Erythroblast (primary cell): ENCODE measurements at regions not wholly inside any gene's neighbourhood (a gene's known extent, or its start where the extent isn't known, plus 50 kb on each side); places are given as distances from the start of the nearest gene placed in this dataset.

ENCODE experiments used
- DNase-seq, 2 experiments: peaks; one replicate each; lab custom pipeline; 2025; lab: John Stamatoyannopoulos, UW
- GATA1 ChIP-seq: IDR thresholded peaks from 2 replicates; pipeline ENCODE4 v1.6.1; 2011; ENCODE audit warnings: low read depth, mild to moderate bottlenecking, control low read depth, low read length, moderate library complexity
- POLR2A ChIP-seq: IDR thresholded peaks from 2 replicates; pipeline ENCODE4 v1.6.1; 2011; ENCODE audit warnings: mild to moderate bottlenecking, low read length

DNA sequence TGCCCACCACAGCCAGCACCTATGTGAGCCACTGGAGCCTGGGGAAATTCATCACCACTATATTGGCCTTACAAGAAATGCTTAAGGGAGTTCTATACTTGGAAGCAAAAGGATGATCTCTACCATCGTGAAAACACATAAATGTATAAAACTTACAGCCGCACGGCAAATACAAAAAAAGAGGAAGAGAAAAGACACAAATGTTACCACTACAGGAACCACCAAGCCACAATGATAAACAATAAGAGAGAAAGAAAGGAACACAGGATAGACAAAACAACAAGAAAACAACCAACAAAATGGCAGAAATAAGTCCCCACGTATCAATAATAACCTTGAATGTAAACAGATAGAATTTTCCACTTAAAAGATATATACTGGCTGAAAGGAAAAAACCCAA, 267.5 kb downstream of the TMEM121 start:
- DNase-seq: no peak
- TF ChIP-seq POLR2A (no peak), GATA1 (no peak)

DNA sequence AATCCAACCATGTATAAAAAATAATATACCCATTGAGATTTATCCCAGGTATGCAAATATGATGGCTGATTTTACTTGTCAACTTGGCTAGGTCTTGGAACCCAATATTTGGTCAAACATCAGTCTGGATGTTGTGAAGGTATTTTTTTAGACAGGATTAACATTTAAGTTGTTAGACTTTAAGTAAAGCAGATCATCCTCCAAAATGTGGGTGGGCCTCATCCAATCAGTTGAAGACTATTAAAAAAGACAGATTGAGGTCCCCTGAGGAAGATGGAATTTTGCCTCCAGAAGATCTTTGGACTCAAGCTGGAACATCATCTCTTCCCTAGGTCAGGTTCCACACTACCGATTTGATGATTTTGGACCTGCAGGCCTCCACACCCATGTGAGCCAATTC, 271.2 kb downstream of the TMEM121 start:
- TF ChIP-seq POLR2A (no peak), GATA1 (no peak)
- DNase-seq: no peak

DNA sequence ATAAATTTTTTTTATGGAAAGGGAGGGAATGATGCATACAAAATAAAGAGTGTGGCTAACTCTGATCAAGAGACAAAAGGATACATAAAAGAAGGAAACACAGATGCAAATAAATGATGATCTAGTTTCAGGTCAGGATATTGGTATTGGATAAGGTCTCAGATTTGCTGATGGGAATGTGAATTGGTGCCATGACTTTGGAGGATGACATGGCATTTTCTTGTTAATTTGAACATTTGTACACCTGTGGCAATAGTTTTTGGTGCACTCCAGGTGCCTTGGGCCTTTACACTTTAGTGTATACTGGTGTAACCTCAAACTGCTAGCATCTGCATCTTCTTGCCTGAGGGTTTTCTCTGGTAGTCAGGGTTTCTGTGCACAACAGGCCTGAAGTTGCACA, 279.3 kb downstream of the TMEM121 start:
- TF ChIP-seq GATA1 (no peak), POLR2A (no peak)
- DNase-seq: no peak

DNA sequence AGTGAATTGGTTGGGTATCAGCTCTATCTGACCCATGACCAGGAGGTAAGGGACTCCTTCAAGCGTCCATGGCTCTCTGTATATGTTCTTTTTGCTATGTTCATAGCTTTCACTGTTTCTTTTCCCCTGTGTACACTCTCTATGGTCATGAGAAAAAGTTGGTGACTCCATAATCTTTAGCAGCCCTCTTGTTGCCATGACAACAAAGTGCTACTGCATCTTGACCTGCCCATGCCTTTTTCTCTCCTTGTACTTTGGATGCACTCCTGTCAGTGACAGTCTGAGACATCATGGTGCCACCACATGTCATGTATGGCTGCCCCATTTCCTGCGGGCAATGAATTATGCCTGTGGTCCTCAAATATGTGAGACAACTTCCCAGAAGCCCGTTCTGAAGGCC, 280.2 kb downstream of the TMEM121 start:
- DNase-seq: no peak
- TF ChIP-seq GATA1 (no peak), POLR2A (no peak)

DNA sequence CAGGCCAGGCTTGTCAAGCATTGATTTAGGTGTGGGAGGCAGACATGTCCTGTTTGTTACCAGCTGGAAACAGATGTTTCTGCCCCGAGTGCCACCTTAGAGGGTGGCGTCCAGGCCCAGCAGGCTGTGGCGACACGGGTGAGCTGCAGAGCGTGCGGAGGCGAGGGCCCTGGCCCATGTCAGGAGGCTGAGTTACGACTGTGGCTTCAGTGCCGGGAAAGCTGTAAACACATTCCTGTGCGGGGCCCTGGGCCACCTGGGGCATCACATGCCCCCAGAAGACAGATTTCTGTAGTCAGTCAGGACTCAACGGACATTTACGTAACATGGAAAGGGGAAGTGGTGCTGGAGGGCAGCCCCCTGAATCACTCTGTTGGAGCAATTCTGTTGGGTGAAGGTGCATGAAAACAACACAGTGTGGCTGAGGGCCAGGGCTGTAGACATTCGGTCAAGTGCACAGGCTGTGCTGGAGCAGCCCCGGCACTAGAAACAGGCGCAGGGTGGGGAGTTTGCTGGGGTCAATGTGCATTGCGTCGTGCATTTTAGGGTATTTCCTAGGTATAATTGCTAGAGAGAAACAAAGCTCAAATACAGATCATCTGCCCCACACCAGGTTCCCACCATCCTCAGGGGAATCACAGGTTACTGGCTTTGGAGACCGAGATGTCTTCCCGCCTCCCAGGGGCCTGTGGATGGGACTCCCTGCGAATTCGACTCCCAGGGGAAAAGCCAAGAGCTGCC, 291.8 kb downstream of the TMEM121 start:
- DNase-seq: no peak
- TF ChIP-seq GATA1: no peak
- TF ChIP-seq POLR2A: no peak

DNA sequence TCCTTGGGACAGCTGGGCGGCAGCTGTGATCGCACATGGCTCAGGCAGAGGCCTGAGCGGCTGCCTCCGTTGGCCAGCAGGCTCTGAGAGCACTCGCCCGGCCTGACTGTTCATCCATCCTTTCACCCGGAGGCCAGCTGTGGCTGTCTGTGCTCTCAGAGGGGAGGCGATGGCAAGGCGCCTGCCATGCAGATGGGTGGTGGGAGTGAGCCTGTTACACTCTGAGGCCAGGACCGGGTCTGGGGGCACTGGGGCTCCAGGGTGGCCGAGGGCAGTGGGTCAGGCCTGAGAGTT, 292.3 kb downstream of the TMEM121 start:
- TF ChIP-seq GATA1 (no peak), POLR2A (no peak)
- DNase-seq: no peak

DNA sequence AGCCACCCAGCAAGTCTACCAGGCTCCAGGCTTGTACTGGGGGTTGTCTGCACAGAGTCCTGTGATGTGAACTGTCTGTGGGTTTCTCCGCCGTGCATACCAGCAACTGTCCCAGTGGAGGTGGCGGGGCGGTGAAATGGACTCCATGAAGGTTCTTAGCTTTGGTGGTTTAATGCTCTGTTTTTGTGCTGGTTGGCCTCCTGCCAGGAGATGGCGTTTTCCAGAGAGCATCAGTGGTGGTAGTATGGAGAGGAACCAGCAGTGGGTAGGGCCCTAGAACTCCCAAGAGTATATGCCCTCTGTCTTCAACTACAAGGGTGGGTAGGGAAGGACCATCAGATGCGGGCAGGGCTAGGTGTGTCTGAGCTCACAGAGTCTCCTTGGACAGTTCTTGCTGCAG, 303.8 kb downstream of the TMEM121 start:
- no peak for TF ChIP-seq POLR2A
- no peak for TF ChIP-seq GATA1
- DNase-seq: no peak

DNA sequence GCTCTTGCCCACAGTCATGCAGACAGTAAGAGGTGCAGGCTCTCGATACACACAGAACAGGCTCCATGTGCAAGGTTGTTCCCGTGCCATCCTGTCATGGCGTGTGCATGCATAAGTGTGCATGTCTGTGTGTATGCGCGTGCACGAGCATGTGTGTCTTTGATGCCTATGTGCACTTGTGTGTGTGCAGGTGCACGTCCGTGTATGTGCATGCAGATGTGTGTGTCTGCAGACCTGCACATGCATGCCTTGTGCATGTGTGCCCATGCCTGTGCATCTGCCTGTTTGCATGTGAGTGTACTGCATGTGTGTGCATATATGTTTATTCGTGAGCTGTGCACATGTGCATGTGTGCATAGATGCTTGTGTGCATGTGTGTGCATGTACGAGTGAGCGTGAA, 309.8 kb downstream of the TMEM121 start:
- no peak for DNase-seq
- TF ChIP-seq POLR2A (no peak), GATA1 (no peak)

DNA sequence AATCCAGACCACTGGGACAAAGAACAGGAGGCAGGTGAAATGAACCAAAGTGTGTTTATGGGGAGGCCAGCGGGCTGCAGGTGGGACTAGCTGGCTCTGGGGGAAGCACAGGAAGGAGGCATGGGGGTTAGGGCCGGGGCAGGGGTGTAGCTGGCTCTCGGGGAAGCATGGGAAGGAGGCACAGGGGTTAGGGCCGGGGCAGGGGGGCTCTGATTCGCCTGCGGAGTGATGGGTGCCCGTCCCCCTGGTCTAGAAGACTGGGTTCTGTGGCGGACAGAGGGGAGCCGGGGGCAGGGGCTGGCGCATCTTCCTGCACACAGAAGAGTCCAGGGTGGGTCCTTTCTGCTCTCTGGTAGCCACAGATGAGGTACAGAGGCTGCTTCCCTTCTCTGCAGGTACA, 310.3 kb downstream of the TMEM121 start:
- DNase-seq: no peak
- TF ChIP-seq POLR2A (no peak), GATA1 (no peak)

DNA sequence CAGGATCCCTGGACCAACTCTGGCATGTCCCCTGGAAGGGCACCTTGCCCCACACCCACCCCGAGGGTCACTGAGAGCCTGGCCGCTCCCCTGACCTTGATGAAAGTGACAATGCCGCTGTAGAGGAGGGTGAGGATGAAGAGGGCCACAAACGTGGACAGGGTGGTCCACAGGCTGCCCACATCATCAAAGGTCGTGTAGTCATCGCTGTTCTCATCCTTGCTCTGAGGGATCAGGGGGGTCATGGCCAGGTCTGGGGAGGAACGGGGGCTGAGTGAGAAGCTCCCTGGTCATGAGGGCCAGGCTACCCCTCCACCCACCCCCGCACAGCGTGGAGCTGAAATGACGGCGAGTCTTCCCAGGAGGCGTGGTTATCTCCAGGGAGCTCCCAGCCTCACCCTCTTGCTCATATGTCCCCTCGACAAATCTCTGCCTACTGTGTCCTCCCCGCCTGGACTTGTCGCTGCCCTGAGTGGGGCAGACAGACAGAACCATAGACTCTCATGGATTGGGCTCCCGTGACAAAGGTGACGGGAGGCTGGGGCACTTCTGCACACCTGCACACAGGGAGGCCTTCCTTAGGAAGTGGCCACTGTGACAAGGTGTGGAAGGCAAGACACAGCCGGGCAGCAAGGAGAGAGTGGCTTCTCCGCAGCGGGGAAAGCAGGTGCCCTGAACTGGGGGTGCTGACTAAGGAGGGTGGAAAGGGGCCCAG, 311.1 kb downstream of the TMEM121 start:
- DNase-seq: no peak
- TF ChIP-seq GATA1 (no peak), POLR2A (no peak)

DNA sequence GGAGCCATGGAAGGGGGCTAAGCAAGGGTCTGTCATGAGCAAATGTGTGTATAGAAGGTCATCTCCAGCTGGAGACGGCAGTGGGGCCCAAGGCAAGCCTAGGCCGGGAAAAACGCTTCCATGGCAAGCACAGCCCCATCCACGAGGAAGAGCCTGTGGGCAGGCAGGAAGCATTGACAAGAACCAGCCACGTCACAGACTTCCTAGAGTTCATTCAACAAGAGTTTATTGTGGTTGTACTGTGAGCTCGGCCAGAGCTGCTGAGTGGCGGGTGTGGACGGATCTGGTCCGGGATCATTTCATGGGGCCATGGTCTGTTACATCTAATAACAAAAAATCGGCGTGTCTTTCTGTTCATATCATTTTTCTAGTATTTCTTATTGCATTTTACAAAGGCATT, 311.7 kb downstream of the TMEM121 start:
- no peak for DNase-seq
- no peak for TF ChIP-seq POLR2A
- TF ChIP-seq GATA1: no peak

DNA sequence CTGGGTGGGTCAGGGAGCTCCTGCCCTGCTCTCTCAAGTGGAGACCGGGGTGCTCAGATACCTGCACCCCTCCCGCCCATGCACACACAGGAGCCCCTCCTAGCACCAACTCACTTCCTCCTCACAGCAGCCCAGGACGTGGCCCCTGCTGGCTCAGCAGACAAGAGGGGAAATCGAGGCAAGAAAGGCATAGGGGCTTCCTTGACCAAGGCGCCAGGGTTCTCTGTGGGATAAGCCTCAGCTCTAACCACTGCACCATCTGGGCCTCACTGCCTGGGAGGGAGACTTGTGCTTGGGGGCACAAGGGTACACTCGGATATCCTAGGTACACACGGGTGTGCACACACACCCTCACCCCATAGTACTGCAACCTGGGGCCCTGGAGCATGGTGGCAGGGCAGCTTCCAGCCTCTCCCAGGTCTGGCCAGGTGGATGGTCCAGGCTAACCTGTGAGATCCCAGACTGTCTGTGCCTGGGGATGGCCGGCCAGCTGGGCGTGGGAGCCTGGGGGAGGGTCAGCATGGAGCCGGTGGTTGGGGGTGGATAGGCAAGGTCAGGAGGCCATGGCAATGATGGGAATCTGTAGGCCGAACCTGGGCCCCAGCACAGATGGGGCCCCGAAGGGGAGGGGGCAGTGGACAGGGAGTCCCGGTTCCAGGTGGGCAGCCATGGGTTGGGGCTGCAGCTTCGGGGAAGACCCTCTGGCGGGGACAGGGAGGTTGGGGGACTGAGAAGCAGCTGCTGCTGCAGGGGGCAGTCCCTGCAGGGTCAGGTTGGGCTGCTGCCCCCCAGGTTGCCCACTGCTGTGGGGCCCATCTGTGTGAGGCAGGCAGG, 312.4 kb downstream of the TMEM121 start:
- TF ChIP-seq GATA1 (no peak), POLR2A (no peak)
- DNase-seq: no peak

DNA sequence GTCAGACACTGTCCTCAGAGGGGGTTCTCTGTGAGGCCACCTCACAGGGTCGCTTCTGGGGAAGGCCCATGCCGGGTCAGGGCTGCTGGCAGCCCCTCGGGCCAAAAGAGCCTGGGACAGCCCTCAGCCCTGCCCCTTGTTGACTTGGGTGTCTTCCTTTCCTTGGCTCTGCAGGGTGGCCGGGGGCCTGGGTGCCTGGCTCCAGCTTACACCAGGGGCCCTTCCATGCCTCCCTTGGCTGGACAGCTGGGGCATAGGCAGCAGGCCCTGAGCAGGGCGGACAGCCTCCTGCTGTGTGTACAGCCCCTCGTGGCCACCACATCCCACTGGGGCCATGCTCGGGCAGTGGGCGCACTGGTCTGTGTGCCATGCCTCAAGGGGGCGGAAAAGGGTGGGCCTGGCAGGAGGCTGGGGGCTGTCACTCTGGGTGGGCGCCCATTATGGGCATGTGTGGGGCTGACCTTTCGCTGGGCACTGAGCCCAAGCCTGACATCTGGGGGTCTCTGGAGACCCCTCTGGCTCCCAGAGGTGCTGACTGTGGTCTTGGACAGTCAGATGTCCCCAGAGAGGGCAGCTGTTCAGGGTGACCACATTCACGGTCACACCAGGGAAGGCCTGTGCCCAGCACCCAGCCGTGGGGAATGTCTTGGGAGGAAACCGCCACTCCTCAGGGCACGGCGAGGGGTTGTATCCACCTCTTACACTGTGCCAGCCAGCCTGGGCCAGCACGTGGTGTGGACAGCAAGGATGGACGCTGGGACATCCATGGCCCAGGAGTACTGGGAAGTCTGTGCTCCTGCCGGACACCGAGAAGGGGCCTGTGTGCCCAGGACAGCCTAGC, 313.3 kb downstream of the TMEM121 start:
- TF ChIP-seq POLR2A (no peak), GATA1 (no peak)
- DNase-seq: no peak
